WTC11 (cell line): ENCODE measurements at regions not wholly inside any gene's neighbourhood (a gene's known extent, or its start where the extent isn't known, plus 50 kb on each side); places are given as distances from the start of the nearest gene placed in this dataset.

ENCODE experiments used
- ATAC-seq: fragments of 200-7000 bp; cut with Tn5 transposase; 2 replicates; pipeline ENCODE4 v1.10.0; 2021; ENCODE audit warnings: mild to moderate bottlenecking, moderate library complexity
- CTCF ChIA-PET: fragments of 300-600 bp; sonication (Branson Sonifier 250); formaldehyde crosslinking; loops from one replicate; lab custom pipeline; 2021; ENCODE audit warnings: antibody characterized with exemption; lab: Charles Lee
- POLR2A ChIA-PET: fragments of 350-600 bp; sonication (Branson Sonifier 250); formaldehyde crosslinking; loops from one replicate; lab custom pipeline; 2021; ENCODE audit warnings: antibody characterized with exemption; lab: Charles Lee
- DNase-seq: peaks from one replicate; pipeline ENCODE4 v3.0.0; 2021; ENCODE audit warnings: low spot score
- H3K27ac Mint-ChIP-seq: 2 replicates; pipeline ENCODE4 v1.8.0; 2021; ENCODE audit warnings: mixed read lengths
- H3K27me3 Mint-ChIP-seq: 2 replicates; pipeline ENCODE4 v1.8.0; 2021; ENCODE audit warnings: low read depth, mild to moderate bottlenecking, moderate library complexity, mixed read lengths
- H3K36me3 Mint-ChIP-seq: 2 replicates; pipeline ENCODE4 v1.8.0; 2021; ENCODE audit warnings: mixed read lengths
- H3K4me1 Mint-ChIP-seq: 2 replicates; pipeline ENCODE4 v1.8.0; 2022; ENCODE audit warnings: mixed read lengths
- H3K4me3 Mint-ChIP-seq: 2 replicates; pipeline ENCODE4 v1.8.0; 2021; ENCODE audit warnings: mild to moderate bottlenecking, moderate library complexity, mixed read lengths
- H3K9me3 Mint-ChIP-seq: 2 replicates; pipeline ENCODE4 v1.8.0; 2021; ENCODE audit warnings: mixed read lengths
- EMX1 ChIP-seq: fragments of 250-450 bp; sonication (Bioruptor Pico); IDR thresholded peaks from 2 replicates; pipeline ENCODE4 v1.8.0; 2021; ENCODE audit warnings: mild to moderate bottlenecking
- HMGA2 ChIP-seq: fragments of 250-450 bp; sonication (Bioruptor Pico); IDR thresholded peaks from 2 replicates; pipeline ENCODE4 v1.4.0; 2021; ENCODE audit warnings: mild to moderate bottlenecking, moderate library complexity
- MXD4 ChIP-seq: fragments of 250-450 bp; sonication (Bioruptor Pico); IDR thresholded peaks from 2 replicates; pipeline ENCODE4 v1.8.0; 2021; ENCODE audit warnings: mild to moderate bottlenecking, moderate library complexity, borderline replicate concordance
- NFATC4 ChIP-seq: fragments of 250-450 bp; sonication (Bioruptor Pico); IDR thresholded peaks from 2 replicates; pipeline ENCODE4 v1.9.0; 2021; ENCODE audit warnings: mild to moderate bottlenecking
- SMAD3 ChIP-seq: sonication (generic); formaldehyde crosslinking; IDR thresholded peaks from 2 replicates; pipeline ENCODE4 v1.8.0; 2022; ENCODE audit warnings: missing genetic modification reagents, mild to moderate bottlenecking, borderline replicate concordance
- ZNF121 ChIP-seq: sonication (generic); formaldehyde crosslinking; IDR thresholded peaks from 2 replicates; pipeline ENCODE4 v1.8.0; 2023; ENCODE audit warnings: missing genetic modification reagents
- ZNF396 ChIP-seq: fragments of 250-450 bp; sonication (Bioruptor Pico); IDR thresholded peaks from 2 replicates; pipeline ENCODE4 v1.8.0; 2021; ENCODE audit warnings: mild to moderate bottlenecking, moderate library complexity, borderline replicate concordance
- ZSCAN18 ChIP-seq: fragments of 250-450 bp; sonication (Bioruptor Pico); IDR thresholded peaks from 2 replicates; pipeline ENCODE4 v2.1.2; 2022; ENCODE audit warnings: mild to moderate bottlenecking, moderate library complexity
- TF ChIP-seq, protein P1 (sequence below): sonication (generic); formaldehyde crosslinking; IDR thresholded peaks from 2 replicates; pipeline ENCODE4 v1.8.0; 2022; ENCODE audit warnings: mild to moderate bottlenecking, missing genetic modification reagents
- TF ChIP-seq, protein P2 (sequence below): sonication (generic); formaldehyde crosslinking; conservative IDR thresholded peaks from 2 replicates; pipeline ENCODE4 v1.8.1; 2022; ENCODE audit warnings: mild to moderate bottlenecking, missing genetic modification reagents
- TF ChIP-seq, protein P3 (sequence below): sonication (generic); formaldehyde crosslinking; IDR thresholded peaks from 2 replicates; pipeline ENCODE4 v1.8.1; 2023; ENCODE audit warnings: mild to moderate bottlenecking, missing genetic modification reagents, moderate library complexity
- TF ChIP-seq, protein P4 (sequence below): fragments of 250-450 bp; sonication (Bioruptor Pico); IDR thresholded peaks from 2 replicates; pipeline ENCODE4 v1.8.0; 2021; ENCODE audit warnings: mild to moderate bottlenecking
- TF ChIP-seq, protein P5 (sequence below): fragments of 250-450 bp; sonication (Bioruptor Pico); IDR thresholded peaks from 2 replicates; pipeline ENCODE4 v1.9.0; 2021; ENCODE audit warnings: moderate library complexity, mild to moderate bottlenecking, inconsistent platforms, borderline replicate concordance
- TF ChIP-seq, protein P6 (sequence below): fragments of 250-450 bp; sonication (Bioruptor Pico); IDR thresholded peaks from 2 replicates; pipeline ENCODE4 v1.9.0; 2021; ENCODE audit warnings: mild to moderate bottlenecking

- ATAC-seq (no peak), DNase-seq (no peak)
- H3K27ac Mint-ChIP-seq: no peak overlapping the region
- ChIA-PET CTCF (no interaction called here), POLR2A (interaction anchor here (0.5 kb wide), 1 partner anchor 97 kb away, joined by 3 read pairs; no protein-coding TSS in a partner anchor)
- peaks cover 11% of the 10 kb centered on the region for H3K9me3 Mint-ChIP-seq
- peaks cover 11% of the 10 kb centered on the region for H3K4me1 Mint-ChIP-seq
- H3K27me3 Mint-ChIP-seq: no peaks in the 10 kb centered on the region
- H3K4me3 Mint-ChIP-seq: no peak overlapping the region
- no peaks in the 10 kb centered on the region for H3K36me3 Mint-ChIP-seq
- TF ChIP-seq ZNF396 (CRISPR knock-in tag) (no peak), ZNF121 (CRISPR knock-in tag) (no peak), ZSCAN18 (CRISPR knock-in tag) (no peak)
- TF ChIP-seq, protein P1, sequence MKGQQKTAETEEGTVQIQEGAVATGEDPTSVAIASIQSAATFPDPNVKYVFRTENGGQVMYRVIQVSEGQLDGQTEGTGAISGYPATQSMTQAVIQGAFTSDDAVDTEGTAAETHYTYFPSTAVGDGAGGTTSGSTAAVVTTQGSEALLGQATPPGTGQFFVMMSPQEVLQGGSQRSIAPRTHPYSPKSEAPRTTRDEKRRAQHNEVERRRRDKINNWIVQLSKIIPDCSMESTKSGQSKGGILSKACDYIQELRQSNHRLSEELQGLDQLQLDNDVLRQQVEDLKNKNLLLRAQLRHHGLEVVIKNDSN: no peak
Observed at GRCh38 chr6:10099529-10100140, 315.2 kb downstream of the TFAP2A start.

- CTCF ChIA-PET: no interaction called here
- POLR2A ChIA-PET: interaction anchor here (0.5 kb wide), 1 partner anchor 98 kb away, joined by 3 read pairs; no protein-coding TSS in a partner anchor
- peak; percentile 26 for DNase-seq
- no peak for TF ChIP-seq EMX1 (CRISPR knock-in tag)
- Mint-ChIP-seq H3K27me3 (no peaks in the 10 kb centered on the region), H3K4me3 (no peak overlapping the region), H3K9me3 (peaks cover 18% of the 10 kb centered on the region), H3K4me1 (peaks cover 11% of the 10 kb centered on the region), H3K27ac (peak overlapping the region; percentile 93), H3K36me3 (peaks cover 4% of the 10 kb centered on the region)
- peak; percentile 86 for ATAC-seq
Observed at GRCh38 chr6:10098756-10099528, 315.9 kb downstream of the TFAP2A start.

DNA sequence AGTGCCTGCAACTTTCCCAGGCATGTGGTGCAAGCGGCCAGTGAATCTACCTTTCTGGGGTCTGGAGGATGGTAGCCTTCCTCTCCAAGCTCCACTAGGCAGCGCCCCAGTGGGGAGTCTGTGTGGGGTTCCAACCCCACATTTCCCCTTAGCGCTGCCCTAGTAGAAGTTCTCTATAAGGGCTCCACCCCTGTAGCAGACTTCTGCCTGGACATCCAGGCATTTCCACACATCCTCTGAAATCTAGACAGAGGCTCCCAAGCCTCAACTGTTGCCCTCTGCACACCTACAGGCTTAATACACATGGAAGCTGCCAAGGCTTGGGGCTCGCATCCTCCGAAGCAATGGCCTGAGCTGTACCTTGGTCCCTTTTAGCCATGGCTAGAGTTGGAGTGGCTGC is 321.6 kb downstream of the TFAP2A start:
- TF ChIP-seq, protein P2, sequence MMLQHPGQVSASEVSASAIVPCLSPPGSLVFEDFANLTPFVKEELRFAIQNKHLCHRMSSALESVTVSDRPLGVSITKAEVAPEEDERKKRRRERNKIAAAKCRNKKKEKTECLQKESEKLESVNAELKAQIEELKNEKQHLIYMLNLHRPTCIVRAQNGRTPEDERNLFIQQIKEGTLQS (CRISPR knock-in tag): no peak
- TF ChIP-seq, protein P3, sequence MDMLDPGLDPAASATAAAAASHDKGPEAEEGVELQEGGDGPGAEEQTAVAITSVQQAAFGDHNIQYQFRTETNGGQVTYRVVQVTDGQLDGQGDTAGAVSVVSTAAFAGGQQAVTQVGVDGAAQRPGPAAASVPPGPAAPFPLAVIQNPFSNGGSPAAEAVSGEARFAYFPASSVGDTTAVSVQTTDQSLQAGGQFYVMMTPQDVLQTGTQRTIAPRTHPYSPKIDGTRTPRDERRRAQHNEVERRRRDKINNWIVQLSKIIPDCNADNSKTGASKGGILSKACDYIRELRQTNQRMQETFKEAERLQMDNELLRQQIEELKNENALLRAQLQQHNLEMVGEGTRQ (CRISPR knock-in tag): no peak
- TF ChIP-seq SMAD3 (CRISPR knock-in tag) (no peak), ZNF396 (CRISPR knock-in tag) (no peak), MXD4 (no peak), NFATC4 (CRISPR knock-in tag) (no peak), HMGA2 (no peak)
- TF ChIP-seq, protein P4, sequence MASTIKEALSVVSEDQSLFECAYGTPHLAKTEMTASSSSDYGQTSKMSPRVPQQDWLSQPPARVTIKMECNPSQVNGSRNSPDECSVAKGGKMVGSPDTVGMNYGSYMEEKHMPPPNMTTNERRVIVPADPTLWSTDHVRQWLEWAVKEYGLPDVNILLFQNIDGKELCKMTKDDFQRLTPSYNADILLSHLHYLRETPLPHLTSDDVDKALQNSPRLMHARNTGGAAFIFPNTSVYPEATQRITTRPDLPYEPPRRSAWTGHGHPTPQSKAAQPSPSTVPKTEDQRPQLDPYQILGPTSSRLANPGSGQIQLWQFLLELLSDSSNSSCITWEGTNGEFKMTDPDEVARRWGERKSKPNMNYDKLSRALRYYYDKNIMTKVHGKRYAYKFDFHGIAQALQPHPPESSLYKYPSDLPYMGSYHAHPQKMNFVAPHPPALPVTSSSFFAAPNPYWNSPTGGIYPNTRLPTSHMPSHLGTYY: no peak
- TF ChIP-seq, protein P5, sequence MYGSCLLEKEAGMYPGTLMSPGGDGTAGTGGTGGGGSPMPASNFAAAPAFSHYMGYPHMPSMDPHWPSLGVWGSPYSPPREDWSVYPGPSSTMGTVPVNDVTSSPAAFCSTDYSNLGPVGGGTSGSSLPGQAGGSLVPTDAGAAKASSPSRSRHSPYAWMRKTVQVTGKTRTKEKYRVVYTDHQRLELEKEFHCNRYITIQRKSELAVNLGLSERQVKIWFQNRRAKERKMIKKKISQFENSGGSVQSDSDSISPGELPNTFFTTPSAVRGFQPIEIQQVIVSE (CRISPR knock-in tag): no peak
- TF ChIP-seq, protein P6, sequence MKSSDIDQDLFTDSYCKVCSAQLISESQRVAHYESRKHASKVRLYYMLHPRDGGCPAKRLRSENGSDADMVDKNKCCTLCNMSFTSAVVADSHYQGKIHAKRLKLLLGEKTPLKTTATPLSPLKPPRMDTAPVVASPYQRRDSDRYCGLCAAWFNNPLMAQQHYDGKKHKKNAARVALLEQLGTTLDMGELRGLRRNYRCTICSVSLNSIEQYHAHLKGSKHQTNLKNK (CRISPR knock-in tag): no peak
- POLR2A ChIA-PET: no interaction called here
- H3K4me3 Mint-ChIP-seq: no peak overlapping the region
- H3K4me1 Mint-ChIP-seq: no peaks in the 10 kb centered on the region
- CTCF ChIA-PET: no interaction called here
- H3K9me3 Mint-ChIP-seq: peaks cover 32% of the 10 kb centered on the region
- ATAC-seq: no peak
- H3K27ac Mint-ChIP-seq: no peak overlapping the region
- peaks cover 17% of the 10 kb centered on the region for H3K36me3 Mint-ChIP-seq
- no peak for DNase-seq
- no peaks in the 10 kb centered on the region for H3K27me3 Mint-ChIP-seq
